HEK293 (cell line): ENCODE measurements at regions not wholly inside any gene's neighbourhood (a gene's known extent, or its start where the extent isn't known, plus 50 kb on each side); places are given as distances from the start of the nearest gene placed in this dataset.

Source experiments
- CTCF ChIA-PET: fragments of 350-600 bp; formaldehyde crosslinking; extraction: SDS; loops from one replicate; lab custom pipeline; 2021; ENCODE audit warnings: antibody characterized with exemption; lab: Yijun Ruan, JAX
- POLR2A ChIA-PET: fragments of 300-600 bp; formaldehyde crosslinking; extraction: SDS; loops from one replicate; lab custom pipeline; 2020; ENCODE audit warnings: antibody characterized with exemption, inconsistent platforms; lab: Yijun Ruan, JAX
- H3K27ac ChIP-seq: fragments of 200-500 bp; sonication (Bioruptor generic); 2 replicates; pipeline ENCODE4 v1.5.1; 2014; ENCODE audit warnings: low read depth, low read length, control low read depth, inconsistent platforms; ENCODE audit errors: extremely low read depth
- H3K36me3 ChIP-seq, 2 experiments: fragments of 200-500 bp in 1 of 2; sonication (Bioruptor generic) in 1 of 2; 1 replicate in 1 of 2; 2 replicates in 1 of 2; pipeline ENCODE4 v1.5.1; 2014 to 2017; ENCODE audit warnings: inconsistent platforms in 2 of 2, low read length in 2 of 2; ENCODE audit not compliant: control insufficient read depth in 2 of 2, insufficient read depth in 1 of 2
- H3K4me1 ChIP-seq: fragments of 200-500 bp; sonication (Bioruptor generic); 2 replicates; pipeline ENCODE4 v1.5.1; 2014; ENCODE audit warnings: mild to moderate bottlenecking, low read length, inconsistent platforms; ENCODE audit not compliant: control insufficient read depth, insufficient read depth
- H3K4me3 ChIP-seq: 2 replicates; pipeline ENCODE4 v1.5.1; 2011; ENCODE audit warnings: low read depth, mild to moderate bottlenecking, control low read depth, low read length, moderate library complexity
- H3K9me3 ChIP-seq: fragments of 200-500 bp; sonication (Bioruptor generic); 2 replicates; pipeline ENCODE4 v1.5.1; 2014; ENCODE audit warnings: low read depth, low read length, inconsistent platforms; ENCODE audit not compliant: control insufficient read depth, insufficient read depth
- INSM2 ChIP-seq: fragments of 450-650 bp; formaldehyde crosslinking; IDR thresholded peaks from 2 replicates; pipeline ENCODE4 v1.5.1; 2016; ENCODE audit warnings: missing biosample characterization, missing genetic modification characterization
- KLF17 ChIP-seq: fragments of 450-650 bp; formaldehyde crosslinking; IDR thresholded peaks from 2 replicates; pipeline ENCODE4 v1.5.1; 2016; ENCODE audit warnings: missing biosample characterization, missing genetic modification characterization
- MEIS1 ChIP-seq: sonication (generic); formaldehyde crosslinking; IDR thresholded peaks from 2 replicates; pipeline ENCODE4 v1.8.1; 2022; ENCODE audit warnings: missing genetic modification reagents, mild to moderate bottlenecking, borderline replicate concordance
- OSR2 ChIP-seq: fragments of 450-650 bp; formaldehyde crosslinking; IDR thresholded peaks from 2 replicates; pipeline ENCODE4 v1.5.1; 2016; ENCODE audit warnings: missing biosample characterization, missing genetic modification characterization
- PBX3 ChIP-seq: sonication (generic); formaldehyde crosslinking; IDR thresholded peaks from 2 replicates; pipeline ENCODE4 v1.8.1; 2022; ENCODE audit warnings: mild to moderate bottlenecking, moderate library complexity, missing genetic modification reagents
- PRDM1 ChIP-seq: fragments of 450-650 bp; formaldehyde crosslinking; IDR thresholded peaks from 2 replicates; pipeline ENCODE4; 2016; ENCODE audit warnings: missing biosample characterization, missing genetic modification characterization
- PRDM10 ChIP-seq: fragments of 450-650 bp; formaldehyde crosslinking; IDR thresholded peaks from 2 replicates; pipeline ENCODE4 v1.5.1; 2016; ENCODE audit warnings: missing biosample characterization, missing genetic modification characterization
- RBAK ChIP-seq: fragments of 450-650 bp; formaldehyde crosslinking; IDR thresholded peaks from 2 replicates; pipeline ENCODE4 v1.5.1; 2016; ENCODE audit warnings: missing biosample characterization, missing genetic modification characterization
- SCRT2 ChIP-seq: fragments of 450-650 bp; formaldehyde crosslinking; IDR thresholded peaks from 2 replicates; pipeline ENCODE4 v1.5.1; 2016; ENCODE audit warnings: missing biosample characterization, missing genetic modification characterization
- ZBTB48 ChIP-seq: fragments of 450-650 bp; formaldehyde crosslinking; IDR thresholded peaks from 2 replicates; pipeline ENCODE4 v1.5.1; 2016; ENCODE audit warnings: missing biosample characterization, missing genetic modification characterization
- ZBTB7A ChIP-seq: fragments of 450-650 bp; formaldehyde crosslinking; IDR thresholded peaks from 2 replicates; pipeline ENCODE4 v1.5.1; 2016; ENCODE audit warnings: low read depth, missing biosample characterization, missing genetic modification characterization
- ZNF133 ChIP-seq: fragments of 450-650 bp; formaldehyde crosslinking; IDR thresholded peaks from 2 replicates; pipeline ENCODE4 v1.5.1; 2016; ENCODE audit warnings: missing biosample characterization, missing genetic modification characterization
- ZNF157 ChIP-seq: fragments of 450-650 bp; formaldehyde crosslinking; IDR thresholded peaks from 2 replicates; pipeline ENCODE4 v1.5.1; 2016; ENCODE audit warnings: missing biosample characterization, missing genetic modification characterization
- ZNF202 ChIP-seq: fragments of 450-650 bp; formaldehyde crosslinking; IDR thresholded peaks from 2 replicates; pipeline ENCODE4 v1.5.1; 2016; ENCODE audit warnings: missing biosample characterization, missing genetic modification characterization, borderline replicate concordance
- ZNF391 ChIP-seq: fragments of 450-650 bp; formaldehyde crosslinking; IDR thresholded peaks from 2 replicates; pipeline ENCODE4 v1.5.1; 2016; ENCODE audit warnings: low read depth, missing biosample characterization, missing genetic modification characterization, borderline replicate concordance
- ZNF560 ChIP-seq: fragments of 450-650 bp; formaldehyde crosslinking; IDR thresholded peaks from 2 replicates; pipeline ENCODE4 v1.5.1; 2017; ENCODE audit warnings: missing biosample characterization, missing genetic modification characterization, borderline replicate concordance
- ZNF600 ChIP-seq: fragments of 450-650 bp; formaldehyde crosslinking; IDR thresholded peaks from 2 replicates; pipeline ENCODE4 v1.5.1; 2016; ENCODE audit warnings: missing biosample characterization, missing genetic modification characterization
- ZNF658 ChIP-seq: fragments of 450-650 bp; formaldehyde crosslinking; IDR thresholded peaks from 2 replicates; pipeline ENCODE4; 2016; ENCODE audit warnings: missing biosample characterization, missing genetic modification characterization
- ZNF785 ChIP-seq: fragments of 450-650 bp; formaldehyde crosslinking; IDR thresholded peaks from 2 replicates; pipeline ENCODE4 v1.5.1; 2016; ENCODE audit warnings: missing biosample characterization, missing genetic modification characterization
- ZNF837 ChIP-seq: fragments of 450-650 bp; formaldehyde crosslinking; IDR thresholded peaks from 2 replicates; pipeline ENCODE4 v1.5.1; 2016; ENCODE audit warnings: missing biosample characterization, missing genetic modification characterization
- ZNF843 ChIP-seq: fragments of 450-650 bp; formaldehyde crosslinking; IDR thresholded peaks from 2 replicates; pipeline ENCODE4 v1.5.1; 2016; ENCODE audit warnings: missing biosample characterization, missing genetic modification characterization
- ZSCAN16 ChIP-seq: fragments of 450-650 bp; formaldehyde crosslinking; IDR thresholded peaks from 2 replicates; pipeline ENCODE4 v1.5.1; 2016; ENCODE audit warnings: missing biosample characterization, missing genetic modification characterization

- ChIA-PET POLR2A (no interaction called here), CTCF (no interaction called here)
Observed at GRCh38 chr11:10998674-10999073, 140.8 kb upstream of the ZBED5 start.

GRCh38 chr11:10996678-10997077, 138.8 kb upstream of the ZBED5 start:
- Histone ChIP-seq H3K9me3 (no peaks in the 10 kb centered on the region), H3K4me3 (no peak overlapping the region), H3K4me1 (no peaks in the 10 kb centered on the region), H3K36me3 (no peaks in the 10 kb centered on the region), H3K27ac (no peak overlapping the region)
- POLR2A ChIA-PET: no interaction called here
- CTCF ChIA-PET: interaction anchor here (0.6 kb wide), 1 partner anchor 203 kb away, joined by 3 read pairs; no protein-coding TSS in a partner anchor
- TF ChIP-seq ZNF133 (no peak), KLF17 (tag by site-specific recombination) (no peak), MEIS1 (CRISPR knock-in tag) (no peak), INSM2 (tag by site-specific recombination) (no peak), ZBTB7A (no peak), ZNF202 (tag by site-specific recombination) (no peak), RBAK (tag by site-specific recombination) (no peak), PRDM1 (tag by site-specific recombination) (no peak), ZNF843 (tag by site-specific recombination) (no peak), ZNF785 (no peak), ZSCAN16 (tag by site-specific recombination) (no peak), OSR2 (tag by site-specific recombination) (no peak), ZBTB48 (tag by site-specific recombination) (no peak), ZNF560 (tag by site-specific recombination) (no peak)
- TF ChIP-seq, all 188 proteins: peak for 0

More at GRCh38 chr11:10998674-10999073, 140.8 kb upstream of the ZBED5 start:
- TF ChIP-seq SCRT2 (peak; percentile 56; the same call in 1 of the 2 replicates), ZNF391 (tag by site-specific recombination) (no peak)
- no peak overlapping the region for H3K27ac ChIP-seq
- no peaks in the 10 kb centered on the region for H3K9me3 ChIP-seq
- no peaks in the 10 kb centered on the region for H3K4me1 ChIP-seq
- H3K4me3 ChIP-seq: no peak overlapping the region
- H3K36me3 ChIP-seq: no peaks in the 10 kb centered on the region

GRCh38 chr11:10993640-10994039, 135.8 kb upstream of the ZBED5 start:
- POLR2A ChIA-PET: no interaction called here
- H3K4me1 ChIP-seq: no peaks in the 10 kb centered on the region
- no peaks in the 10 kb centered on the region for H3K36me3 ChIP-seq
- TF ChIP-seq PRDM10 (tag by site-specific recombination) (no peak), ZNF600 (no peak), PBX3 (CRISPR knock-in tag) (no peak), SCRT2 (no peak), ZNF157 (tag by site-specific recombination) (no peak), ZNF658 (no peak), ZNF837 (tag by site-specific recombination) (no peak)
- H3K4me3 ChIP-seq: no peak overlapping the region
- CTCF ChIA-PET: interaction anchor here (1.0 kb wide), 1 partner anchor 13 kb away, joined by 5 read pairs; no protein-coding TSS in a partner anchor
- H3K9me3 ChIP-seq: no peaks in the 10 kb centered on the region
- H3K27ac ChIP-seq: no peak overlapping the region
